NCI-H1105 (cell line): ENCODE measurements at regions not wholly inside any gene's neighbourhood (a gene's known extent, or its start where the extent isn't known, plus 50 kb on each side); places are given as distances from the start of the nearest gene placed in this dataset.
"Not testable (repeated sequence)": the region's sequence is repeated elsewhere in the genome, so short reads cannot be mapped to it uniquely, and the experiment has no call there.

Source experiments
- DNase-seq: peaks from one replicate; lab custom pipeline; 2025; lab: John Stamatoyannopoulos, UW

DNA sequence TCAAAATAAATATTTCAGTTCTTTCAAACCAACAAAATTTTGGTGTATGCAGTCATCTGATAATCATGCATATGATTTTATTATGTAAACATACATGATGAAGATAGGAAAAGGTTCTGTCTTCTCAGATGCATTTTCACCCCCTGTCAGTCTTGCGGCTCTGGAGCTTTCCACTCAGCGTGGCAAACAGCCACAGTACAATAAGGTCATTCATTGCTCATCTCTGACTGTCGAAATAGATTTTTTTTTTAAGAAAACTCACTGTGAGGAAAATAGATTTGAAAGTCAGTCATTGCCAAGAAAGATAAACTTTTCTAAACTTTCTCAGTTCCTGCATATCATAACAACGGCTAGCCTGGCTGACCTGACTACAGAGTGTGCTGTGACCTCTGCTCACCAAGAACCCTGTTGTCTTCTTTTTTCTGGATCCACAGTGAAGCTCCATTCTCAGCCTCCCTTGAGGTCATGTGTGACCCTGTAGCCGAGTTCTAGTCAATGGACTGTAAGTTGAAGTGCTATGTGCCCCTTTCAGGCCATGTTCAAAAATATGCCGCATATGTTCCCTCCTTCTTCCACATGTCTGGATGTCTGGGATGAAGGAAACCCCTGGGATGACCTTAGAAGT is 519.6 kb downstream of the KLF5 start:
- DNase-seq, result no peak

DNA sequence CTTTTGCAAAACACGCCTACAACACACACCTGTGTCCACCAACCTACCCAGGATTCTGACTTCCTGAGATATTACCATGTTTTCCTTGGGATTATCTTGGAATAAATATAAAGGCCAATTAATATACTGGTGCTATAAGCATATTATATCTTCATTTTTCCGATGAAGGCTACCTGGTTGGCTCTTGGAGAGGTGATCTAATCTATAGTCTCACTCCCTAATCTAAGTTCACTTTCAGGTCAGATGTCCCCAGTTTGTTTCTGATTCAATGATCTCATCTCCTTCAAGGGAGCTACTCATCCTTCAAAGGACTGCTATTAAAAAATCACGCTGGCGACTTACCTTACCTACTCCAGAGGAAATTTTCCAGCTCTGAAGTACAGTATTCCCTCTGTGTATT is 517.5 kb downstream of the KLF5 start:
- no peak for DNase-seq

DNA sequence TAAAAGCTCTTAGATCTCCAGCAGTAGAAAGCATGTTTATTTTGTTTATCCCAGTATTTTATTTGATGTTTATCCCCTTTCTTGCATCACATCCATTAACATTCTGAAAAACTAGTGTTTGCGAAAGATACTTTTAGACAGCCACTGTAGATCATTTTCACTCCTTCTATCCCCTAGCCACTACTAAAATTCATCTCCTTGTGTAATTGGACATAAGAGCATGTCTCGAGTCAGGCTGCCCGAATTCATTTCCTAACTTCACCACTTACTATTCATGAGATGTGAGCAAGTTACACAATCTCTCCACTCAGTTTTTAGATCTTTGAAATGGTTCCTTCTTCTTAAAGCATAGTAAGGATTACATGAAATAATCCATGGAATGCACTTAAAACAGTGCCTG is 514.0 kb downstream of the KLF5 start:
- DNase-seq, result no peak

DNA sequence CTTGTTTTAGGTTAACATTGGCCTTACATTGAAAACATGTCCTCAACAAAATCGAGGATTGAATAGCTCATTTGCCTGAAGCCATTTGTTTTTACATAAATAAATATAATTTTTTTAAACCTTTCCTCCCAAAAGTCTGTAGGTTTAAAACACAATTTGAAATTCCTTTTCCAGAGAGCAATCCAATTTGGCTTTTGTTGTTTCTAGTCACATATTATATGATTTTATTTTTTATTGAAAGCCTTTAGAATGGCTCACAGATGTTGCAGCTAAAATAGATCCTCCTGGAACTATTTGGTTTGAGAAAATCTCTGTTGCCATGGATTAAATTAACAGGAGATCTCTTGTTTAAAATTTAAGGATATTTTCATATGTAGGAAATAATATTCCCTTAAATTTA is 512.6 kb downstream of the KLF5 start:
- DNase-seq, result no peak

DNA sequence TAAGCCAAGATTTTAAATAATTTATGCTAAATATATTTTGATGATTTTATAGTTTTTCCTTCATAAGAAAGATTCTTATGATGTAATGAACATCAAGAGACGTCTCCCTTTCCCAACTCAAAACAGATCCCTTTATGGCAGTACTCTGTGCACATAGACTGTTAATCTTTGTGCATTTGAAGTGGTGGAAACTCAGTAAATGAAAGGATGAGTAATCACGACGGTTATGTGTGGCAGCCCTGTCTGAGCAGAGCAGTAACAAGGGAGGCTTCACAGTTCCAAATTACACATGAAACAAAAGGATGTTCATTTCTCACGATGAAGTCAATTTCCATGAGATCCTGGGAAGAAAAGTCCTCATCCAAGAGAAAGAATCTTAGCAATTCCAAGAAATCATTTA is 498.1 kb downstream of the KLF5 start:
- DNase-seq, result no peak

DNA sequence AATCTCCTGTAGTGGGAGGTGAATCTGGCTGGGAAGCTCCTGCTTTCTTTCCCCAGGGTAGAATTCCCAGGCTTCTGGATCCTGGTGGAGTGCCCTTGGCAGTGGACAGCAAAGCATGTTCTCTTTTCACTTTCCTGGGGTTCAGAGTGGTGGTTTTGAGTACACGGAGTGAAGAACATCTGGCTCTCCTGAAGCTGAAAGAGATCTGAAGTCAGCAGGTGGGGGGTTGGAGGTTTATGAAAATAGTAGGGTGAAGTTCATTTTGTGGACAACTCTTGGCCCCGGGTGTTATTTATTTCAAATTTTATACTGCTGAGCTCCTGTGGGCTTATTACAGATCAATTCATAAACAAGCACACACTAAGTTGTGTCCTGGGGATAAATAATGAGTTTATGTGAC is 497.3 kb downstream of the KLF5 start:
- DNase-seq, result no peak

DNA sequence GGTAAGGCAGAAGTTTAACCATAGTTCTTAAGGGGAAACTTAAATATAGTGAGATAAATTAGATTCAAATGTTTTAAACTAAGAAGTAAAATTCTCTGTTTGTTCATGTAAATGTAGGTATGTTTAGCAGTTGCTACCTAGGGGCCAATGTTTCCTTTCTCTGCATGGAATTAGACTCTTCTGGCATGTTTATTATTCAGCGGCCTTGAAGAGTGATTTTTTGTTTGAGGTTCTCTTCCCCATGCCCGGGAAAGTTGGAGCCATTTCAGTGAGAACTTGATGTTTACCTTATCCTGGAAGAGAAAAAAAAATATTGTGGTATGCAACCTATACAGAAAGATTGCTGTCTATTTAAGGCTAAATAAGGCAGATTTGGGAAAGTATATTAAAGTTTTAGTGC is 492.9 kb downstream of the KLF5 start:
- DNase-seq, result no peak

DNA sequence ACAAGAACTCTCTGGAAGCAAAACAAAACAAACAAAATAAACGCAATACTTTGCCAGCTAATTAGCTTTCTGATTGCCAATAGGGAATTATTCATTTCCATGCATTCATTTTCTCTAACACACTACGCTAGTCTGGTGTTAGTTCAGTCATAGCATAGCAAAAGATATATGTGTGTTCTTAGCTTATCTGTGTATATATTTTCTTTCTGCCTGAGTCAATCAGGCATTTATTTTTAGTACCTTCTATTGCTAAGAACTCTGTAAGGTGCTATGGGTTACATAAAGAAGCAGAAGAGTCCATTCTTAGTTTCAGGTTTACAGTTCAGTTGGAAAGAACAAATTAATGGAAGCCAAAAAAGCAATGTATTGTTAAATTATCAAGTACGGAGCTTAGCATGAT is 490.9 kb downstream of the KLF5 start:
- no peak for DNase-seq

DNA sequence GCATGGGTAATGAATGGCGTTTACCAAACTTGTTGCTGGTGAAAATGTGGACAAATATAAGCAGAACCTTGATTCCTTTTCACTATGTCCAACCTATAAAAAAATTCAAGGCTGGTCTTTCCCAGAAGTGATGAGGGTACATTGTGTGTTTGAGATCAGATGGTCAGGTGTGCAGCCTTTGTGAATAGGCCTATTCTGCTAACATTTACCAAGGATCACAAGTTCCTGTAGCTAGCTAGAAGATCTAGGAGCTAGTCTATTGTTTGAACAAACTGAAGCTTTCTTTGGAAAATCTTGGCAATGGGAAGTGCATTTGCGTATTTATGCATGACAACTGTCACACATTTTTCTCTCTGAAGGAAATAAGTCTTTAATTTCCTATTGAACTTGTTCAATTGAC is 489.6 kb downstream of the KLF5 start:
- DNase-seq, result no peak

DNA sequence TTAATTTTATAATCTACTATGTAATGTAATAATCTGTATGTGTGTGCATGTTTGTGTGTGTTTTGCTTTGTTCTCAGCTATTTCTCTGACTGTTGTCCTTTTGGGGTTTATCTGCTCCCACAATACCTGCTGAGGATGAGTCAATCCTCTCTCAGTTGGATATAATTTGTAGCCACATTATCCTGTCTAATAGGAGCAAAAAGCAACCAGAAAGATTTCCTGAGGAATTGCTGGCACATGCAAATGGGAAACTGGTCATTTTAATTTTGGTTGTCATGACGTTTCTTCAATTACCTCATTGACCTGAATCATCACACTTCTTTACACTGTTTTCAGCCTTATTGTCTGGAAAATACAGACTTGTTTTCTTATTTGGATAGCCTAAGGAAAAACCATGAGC is 488.4 kb downstream of the KLF5 start:
- no peak for DNase-seq

DNA sequence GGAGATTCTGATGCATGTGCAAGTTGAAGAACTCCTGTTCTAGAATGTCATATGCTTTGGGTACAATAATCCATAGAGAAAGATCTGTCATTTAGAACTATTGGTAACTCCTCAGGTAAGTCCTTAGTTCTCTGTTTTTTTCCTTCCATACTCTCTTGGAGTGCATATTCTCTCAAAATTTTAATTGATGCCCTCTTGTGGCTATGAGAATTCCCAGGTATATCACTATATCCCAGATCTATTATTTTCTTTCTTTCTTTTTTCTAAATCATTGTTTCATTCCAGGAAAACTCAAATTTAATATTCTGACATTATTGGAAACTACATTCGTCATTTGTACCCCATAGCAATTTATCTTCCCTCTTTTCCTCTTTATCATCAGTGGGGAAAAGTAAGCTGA is 485.4 kb downstream of the KLF5 start:
- DNase-seq, result no peak

DNA sequence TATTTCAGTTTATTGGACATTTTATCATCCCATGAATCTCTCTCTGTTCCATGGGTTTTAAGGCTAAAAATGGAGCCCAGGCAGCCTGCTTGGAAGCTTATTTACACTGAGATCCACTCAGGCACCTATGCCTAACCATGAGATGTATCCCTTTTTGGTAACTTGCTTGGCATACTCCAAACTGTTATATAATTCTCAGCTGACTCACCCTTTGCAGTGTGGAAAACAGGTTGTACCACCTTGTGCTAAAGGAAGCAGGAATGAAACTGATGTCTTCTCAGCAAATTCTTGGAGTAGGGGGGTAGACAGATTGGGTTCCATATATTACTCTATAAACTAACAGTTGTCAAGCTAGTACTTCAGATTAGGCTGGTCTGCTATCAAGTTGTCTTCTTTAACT is 483.6 kb downstream of the KLF5 start:
- no peak for DNase-seq

DNA sequence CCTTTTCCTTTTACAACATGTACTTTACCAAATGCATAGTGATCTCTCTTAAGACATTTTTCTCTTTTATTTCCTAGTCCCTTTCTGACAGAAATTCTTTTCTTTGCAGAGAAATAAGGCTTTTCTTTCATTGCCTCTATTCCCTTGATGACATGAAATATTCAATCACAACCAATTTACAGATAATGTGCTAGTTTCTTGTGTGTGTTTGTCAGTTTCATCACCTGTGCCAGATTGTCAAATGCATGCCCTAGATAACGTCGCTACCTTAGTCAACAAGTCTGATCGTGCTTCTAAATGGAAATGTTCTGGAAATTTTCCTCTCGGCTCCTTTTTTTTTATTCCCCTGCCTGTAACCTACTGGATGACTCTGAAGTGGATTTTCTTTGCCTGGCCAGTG is 478.1 kb downstream of the KLF5 start:
- DNase-seq, result no peak

DNA sequence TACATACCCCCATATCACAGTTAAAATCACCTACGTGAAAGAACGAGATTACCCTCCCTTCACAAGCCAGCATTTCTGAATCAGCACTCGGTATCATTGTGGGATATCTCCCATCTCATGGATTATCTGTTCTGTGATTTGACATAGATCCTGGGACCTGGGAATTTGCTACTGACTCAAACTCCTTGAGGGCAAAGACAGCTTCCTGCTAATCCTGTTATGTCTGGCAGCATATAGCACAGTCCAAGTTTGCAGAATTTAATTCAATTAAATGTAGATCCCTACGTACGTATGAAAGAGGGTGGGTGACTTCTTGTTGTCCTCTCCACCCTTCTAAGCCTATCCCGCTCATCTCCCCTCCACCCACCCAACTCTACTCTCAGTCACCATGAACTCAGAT is 476.5 kb downstream of the KLF5 start:
- no peak for DNase-seq

DNA sequence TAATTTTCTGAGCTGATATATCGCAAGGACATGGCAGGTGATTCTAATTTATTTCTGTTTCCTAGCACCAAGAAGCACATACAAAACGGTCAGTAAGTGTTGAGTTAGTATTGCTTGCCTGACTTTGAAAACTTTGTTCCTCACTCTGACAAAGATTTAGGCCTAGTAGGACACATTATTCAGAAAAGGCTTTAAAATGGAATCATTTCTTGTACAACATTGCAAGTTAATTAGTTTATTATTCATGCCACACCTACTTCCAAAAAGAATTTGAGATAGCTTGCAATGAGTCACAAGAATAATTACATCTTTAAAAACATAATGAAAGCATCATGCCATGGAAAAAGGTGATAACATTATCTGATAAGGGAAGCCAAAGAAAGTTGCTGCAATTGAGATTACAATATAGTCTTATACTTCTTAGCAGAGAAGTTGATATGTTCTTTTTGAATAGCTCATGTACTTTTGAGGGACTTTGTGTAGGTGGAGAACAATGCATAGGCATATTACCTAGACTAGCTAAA is 474.2 kb downstream of the KLF5 start:
- no peak for DNase-seq

DNA sequence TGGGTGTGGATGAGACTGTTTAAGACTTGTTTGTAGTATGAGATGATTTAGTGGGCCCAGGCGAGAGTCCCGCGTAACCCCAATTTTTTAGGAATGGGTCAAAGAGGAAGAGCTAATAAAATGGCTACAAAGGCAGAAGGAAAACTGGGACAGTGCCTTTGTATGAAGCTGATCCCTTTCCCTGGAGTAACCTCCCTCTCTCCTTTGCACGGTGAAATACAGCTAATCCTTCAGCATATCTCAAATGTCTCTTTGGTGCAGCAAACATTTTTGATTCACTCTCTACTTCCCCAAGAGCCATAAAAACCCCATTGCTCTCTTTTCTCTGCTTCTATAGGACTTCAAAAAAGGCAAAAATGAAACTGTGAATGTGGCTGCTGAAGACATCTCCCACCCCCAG is 473.8 kb downstream of the KLF5 start:
- DNase-seq, result no peak

DNA sequence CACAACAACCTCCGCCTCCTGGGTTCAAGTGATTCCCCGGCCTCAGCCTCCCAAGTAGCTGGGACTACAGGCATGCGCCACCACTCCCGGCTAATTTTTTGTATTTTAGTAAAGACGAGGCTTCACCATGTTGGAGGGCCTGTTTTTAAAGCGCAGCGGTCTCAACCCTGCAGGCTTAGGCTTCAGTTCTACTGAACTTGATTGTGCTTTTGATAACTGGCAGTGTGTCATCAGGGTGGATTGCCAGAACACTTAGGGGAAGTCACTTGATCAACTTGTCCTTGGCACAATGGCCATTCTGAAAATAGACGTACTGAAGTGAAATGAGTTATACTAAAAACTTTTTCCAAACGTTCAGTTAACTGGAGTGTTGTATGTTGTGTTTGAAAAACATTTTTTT is 472.2 kb downstream of the KLF5 start:
- DNase-seq, result no peak

DNA sequence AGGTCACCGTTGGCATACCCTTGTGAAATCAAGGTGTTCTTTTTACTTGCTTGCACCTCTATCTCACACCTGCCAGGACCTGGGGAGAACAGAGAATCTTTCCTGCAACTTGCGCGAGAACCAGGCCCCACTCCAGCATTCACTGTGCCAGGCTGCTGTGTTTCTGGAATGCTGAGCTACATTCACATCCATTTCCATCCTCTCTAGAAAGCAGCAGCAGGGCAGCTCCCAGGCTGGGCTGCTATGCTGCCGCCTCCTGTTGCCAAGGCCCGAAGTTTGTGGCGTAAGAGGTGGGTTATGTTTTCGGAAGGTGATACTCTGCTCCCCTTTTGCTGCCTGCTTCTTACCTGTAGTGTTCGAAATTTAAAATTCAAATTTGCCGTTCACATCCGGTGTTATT is 464.1 kb downstream of the KLF5 start:
- DNase-seq, result no peak

DNA sequence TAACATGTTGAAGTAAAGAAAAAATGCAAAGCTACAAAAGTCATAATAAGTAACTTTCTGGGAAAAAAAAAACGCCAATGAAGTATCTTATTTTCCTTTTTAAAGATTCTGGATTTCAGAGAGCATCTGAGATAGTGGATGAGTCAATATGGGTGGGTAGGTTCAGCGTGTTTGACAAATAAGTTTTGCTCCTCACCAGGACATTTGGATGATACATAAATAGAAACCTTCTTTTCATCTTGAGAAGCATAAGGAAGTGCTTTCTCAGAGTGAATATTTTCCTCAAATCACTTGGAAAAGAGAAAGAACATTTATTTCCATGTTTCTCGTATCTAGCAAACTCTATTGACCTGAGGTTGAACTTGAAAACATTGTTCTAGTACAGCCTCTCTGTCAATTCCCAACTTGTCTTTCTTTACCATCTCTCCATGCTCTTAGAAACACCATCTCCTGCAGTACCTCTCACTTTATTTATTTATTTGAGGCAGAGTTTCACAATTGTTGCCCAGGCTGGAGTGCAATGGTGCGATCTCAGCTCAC is 463.2 kb downstream of the KLF5 start:
- no peak for DNase-seq

DNA sequence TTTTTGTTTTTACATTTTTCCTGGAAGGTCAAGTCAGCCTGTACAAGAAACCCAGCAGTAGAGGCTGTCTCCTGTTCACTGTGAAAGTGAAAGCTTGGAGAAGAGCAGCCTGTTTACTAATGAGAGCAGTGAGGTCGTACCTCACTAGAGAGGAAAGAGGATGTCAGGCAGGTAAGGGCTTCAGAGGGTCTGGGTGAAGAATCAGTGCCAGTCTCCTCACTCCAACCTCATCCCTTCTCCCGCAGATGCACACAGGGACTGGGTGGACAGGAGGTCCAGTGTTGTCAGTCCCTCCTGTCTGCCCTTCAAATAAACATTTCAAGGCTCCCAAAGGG is 462.5 kb downstream of the KLF5 start:
- no peak for DNase-seq

DNA sequence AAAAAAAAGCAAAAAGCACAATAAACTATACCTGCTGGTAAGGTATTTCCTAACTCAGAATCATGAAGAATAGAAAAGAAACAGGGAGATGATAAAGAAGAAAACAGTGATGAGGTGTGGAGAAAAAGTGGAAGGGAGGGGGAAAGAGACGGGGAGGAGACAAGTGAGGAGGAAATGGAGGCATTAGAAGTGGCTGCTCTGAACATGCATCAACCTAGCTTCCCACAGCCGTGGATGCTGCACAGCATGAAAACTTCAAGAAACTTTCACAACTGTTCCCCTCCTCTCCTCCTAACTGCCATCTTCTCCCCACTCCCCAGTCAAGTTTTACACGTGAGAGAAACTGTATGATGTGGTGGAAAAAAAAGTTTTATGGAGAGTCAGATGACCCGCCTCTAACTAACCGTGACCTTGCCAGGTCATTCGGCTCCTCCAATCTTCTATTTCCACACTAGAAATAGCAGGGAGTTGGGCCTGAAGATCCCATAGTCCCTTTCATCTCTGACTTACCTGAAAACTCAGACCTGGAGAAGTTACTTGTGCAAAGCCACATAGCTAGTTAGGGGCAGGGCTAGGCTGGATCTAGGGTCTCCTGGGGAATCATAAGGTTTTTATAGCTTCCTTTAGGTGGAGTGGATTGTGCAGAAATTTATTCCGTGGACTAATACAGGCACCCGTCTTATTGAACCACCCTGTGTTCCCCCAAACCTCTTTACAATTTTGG is 461.9 kb downstream of the KLF5 start:
- no peak for DNase-seq

DNA sequence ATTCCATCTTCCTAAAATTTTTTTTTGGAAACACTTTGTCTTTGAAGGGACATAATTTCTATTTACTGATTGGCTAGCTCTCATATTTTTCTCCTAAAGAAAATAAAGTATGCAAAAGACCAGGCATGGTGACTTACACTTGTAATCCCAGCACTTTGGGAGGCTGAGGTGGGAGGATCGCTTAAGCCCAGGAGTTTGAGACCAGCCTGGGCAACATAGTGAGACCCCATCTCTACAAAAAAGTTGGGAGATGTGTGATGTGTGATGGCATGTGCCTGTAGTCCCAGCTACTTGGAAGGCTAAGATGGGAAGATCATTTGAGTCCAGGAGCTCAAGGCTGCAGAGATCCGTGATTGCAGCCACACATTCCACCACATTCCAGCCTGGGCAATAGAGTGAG is 461.3 kb downstream of the KLF5 start:
- not testable (repeated sequence) for DNase-seq

DNA sequence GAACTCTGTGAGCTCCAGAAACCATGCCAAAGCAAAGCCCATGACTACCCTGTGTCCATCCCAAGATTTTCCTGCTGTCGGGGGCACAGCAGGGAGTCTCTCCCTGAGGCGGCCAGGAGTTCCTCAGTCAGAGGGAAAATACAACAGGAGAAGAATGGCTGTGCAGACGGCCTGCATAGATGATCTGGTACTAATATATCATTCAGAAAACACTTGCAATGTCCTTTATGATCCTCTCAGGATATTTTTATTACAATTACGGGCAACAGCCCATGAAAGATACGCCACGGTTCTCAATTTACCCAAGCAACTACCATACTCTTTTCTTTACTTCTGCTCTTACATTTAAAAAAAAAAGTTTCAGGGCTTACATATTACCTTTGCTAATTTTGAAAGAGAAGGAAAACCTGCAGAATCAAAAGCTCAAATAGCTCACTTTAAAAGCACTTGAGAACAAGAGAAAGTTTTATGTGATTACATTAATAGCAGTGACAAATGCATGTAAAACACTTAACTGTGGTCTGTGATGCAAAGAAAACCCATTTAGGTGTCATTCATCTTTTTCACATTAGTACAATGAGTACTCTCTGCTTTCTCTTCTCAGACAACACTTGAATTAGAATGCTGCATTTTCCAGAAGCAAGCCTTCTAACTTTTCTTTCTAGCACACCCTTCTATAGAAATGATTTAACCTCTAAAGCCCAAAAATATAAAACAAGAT is 460.8 kb downstream of the KLF5 start:
- DNase-seq, result peak; percentile 17
